ENCODE measurements at regions not wholly inside any gene's neighbourhood (a gene's known extent, or its start where the extent isn't known, plus 50 kb on each side); places are given as distances from the start of the nearest gene placed in this dataset.

DNA sequence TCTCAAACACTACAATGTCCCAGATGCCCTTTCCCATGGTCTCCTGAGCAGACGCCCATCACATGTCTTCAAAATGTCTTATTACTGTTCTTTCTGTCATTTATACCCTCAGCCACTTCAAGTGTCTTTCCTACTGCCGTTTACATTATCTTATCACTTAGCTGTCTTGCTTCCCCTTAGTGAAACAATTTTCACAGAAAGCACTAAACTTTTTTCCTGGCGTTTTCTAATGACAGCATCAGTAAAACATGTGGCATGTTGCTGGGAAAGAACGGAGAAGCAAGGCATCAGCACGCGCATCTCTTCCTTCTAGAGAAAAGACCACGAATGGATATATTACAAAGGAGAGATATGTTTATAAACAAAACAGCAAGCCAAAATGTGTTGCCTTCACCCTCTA lies 189.7 kb upstream of the SLIT2 start:
- TF ChIP-seq, protein P1, sequence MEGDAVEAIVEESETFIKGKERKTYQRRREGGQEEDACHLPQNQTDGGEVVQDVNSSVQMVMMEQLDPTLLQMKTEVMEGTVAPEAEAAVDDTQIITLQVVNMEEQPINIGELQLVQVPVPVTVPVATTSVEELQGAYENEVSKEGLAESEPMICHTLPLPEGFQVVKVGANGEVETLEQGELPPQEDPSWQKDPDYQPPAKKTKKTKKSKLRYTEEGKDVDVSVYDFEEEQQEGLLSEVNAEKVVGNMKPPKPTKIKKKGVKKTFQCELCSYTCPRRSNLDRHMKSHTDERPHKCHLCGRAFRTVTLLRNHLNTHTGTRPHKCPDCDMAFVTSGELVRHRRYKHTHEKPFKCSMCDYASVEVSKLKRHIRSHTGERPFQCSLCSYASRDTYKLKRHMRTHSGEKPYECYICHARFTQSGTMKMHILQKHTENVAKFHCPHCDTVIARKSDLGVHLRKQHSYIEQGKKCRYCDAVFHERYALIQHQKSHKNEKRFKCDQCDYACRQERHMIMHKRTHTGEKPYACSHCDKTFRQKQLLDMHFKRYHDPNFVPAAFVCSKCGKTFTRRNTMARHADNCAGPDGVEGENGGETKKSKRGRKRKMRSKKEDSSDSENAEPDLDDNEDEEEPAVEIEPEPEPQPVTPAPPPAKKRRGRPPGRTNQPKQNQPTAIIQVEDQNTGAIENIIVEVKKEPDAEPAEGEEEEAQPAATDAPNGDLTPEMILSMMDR (conservative IDR thresholded peaks at IDR 0.05; ENCODE audit: low read depth, low read length): no peak
- TF ChIP-seq EZH2 (IDR thresholded peaks at IDR 0.05; ENCODE audit: borderline replicate concordance, low read depth, low read length, poor library complexity, severe bottlenecking): no peak
